ENCODE measurements at regions not wholly inside any gene's neighbourhood (a gene's known extent, or its start where the extent isn't known, plus 50 kb on each side); places are given as distances from the start of the nearest gene placed in this dataset.

DNA sequence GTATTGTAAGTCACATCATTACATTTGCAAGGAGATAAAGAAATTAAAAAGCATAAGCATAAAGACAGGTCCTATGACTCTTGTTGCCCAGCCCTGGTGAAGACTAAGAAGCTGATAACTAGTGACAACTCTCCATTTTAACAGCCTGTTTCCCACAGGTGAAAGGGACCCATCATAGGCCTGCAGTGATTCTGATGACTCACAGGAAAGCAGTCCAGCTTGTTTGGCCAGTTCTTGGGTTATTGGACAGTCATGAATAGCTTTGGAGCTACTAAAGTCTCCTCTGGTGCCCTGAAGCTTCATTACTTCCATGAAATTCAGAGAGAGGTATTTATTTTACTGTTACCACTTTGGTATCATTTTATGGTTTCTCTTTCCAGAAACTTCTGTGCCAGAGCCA is 55.5 kb upstream of the DYRK2 start:
- CTCF ChIA-PET = no interaction called here
- Histone ChIP-seq H3K27me3 (replicated peaks; ENCODE audit: insufficient read depth, low read depth, low read length, poor library complexity) (no peaks in the 10 kb centered on the region), H3K4me3 (ENCODE audit: low read depth, low read length, poor library complexity, severe bottlenecking) (no peak overlapping the region), H3K4me1 (ENCODE audit: insufficient read depth, low read length, poor library complexity, severe bottlenecking) (no peaks in the 10 kb centered on the region), H3K36me3 (ENCODE audit: insufficient read depth, low read length, poor library complexity, severe bottlenecking) (no peaks in the 10 kb centered on the region), H3K27ac (ENCODE audit: low read depth, low read length, poor library complexity, severe bottlenecking) (no peak overlapping the region), H3K9me3 (ENCODE audit: low read depth, low read length, poor library complexity, severe bottlenecking) (no peaks in the 10 kb centered on the region)
- BruUV-seq (replicated peaks) = no TSS peak
- POLR2A ChIA-PET (ENCODE audit: low non-redundant PET) = no interaction called here
- TF ChIP-seq EZH2 (IDR thresholded peaks at IDR 0.05; ENCODE audit: borderline replicate concordance, low read depth, low read length, poor library complexity, severe bottlenecking) (no peak), CTCF (conservative IDR thresholded peaks at IDR 0.05; ENCODE audit: low read depth, low read length) (no peak)
- intact Hi-C loops (cut with micrococcal nuclease; ENCODE audit: unreplicated experiment) = no loop called here
- DNase-seq (ENCODE audit: low spot score) = no peak

DNA sequence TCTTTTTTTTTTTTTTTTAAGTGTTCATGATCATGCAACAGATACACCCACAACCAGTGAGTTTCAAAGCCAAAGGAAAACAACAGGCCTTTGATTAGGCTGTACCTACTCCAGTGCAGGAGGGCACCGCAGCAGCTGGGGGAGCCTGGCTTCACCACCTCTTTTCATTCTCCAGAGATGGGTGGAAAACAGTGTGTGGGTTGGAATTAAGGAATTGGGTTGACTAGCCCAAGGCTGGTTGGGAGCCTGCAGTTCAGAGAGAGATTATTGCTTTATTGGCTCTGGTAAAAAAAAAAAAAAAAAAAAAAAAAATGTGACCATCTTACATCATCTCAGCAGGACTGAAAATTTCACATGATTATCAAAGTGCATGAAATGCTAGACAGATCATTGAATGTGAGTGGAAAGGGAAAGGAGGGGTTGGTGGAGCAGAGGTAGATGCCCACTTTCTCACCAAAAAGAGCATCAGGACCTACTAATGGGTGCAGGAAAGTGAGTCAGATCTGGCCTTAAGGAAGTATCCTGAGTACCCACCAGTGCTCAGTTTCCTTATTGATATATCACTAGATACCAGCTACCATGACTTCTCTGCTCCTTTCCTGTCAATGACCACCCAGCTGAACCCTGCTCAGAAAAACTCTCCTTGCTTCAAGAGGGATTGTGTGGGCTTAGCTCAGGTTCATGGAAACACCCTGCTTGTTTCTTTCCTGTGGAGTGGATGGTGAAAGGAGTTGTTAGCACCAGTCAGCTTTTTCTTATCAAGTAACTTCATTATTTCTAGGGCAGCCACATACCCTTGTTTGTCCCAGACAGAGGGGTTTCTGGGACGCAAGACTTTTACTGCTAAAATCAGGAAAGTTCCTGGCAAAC is 54.8 kb upstream of the DYRK2 start:
- CTCF ChIA-PET = interaction anchor here (0.6 kb wide), 1 partner anchor 238 kb away, joined by 5 read pairs; no protein-coding TSS in a partner anchor
- intact Hi-C loops (cut with micrococcal nuclease; ENCODE audit: unreplicated experiment) = no loop called here
- Histone ChIP-seq H3K4me3 (ENCODE audit: low read depth, low read length, poor library complexity, severe bottlenecking) (no peak overlapping the region), H3K27ac (ENCODE audit: low read depth, low read length, poor library complexity, severe bottlenecking) (no peak overlapping the region), H3K4me1 (ENCODE audit: insufficient read depth, low read length, poor library complexity, severe bottlenecking) (no peaks in the 10 kb centered on the region), H3K36me3 (ENCODE audit: insufficient read depth, low read length, poor library complexity, severe bottlenecking) (no peaks in the 10 kb centered on the region), H3K9me3 (ENCODE audit: low read depth, low read length, poor library complexity, severe bottlenecking) (no peaks in the 10 kb centered on the region), H3K27me3 (replicated peaks; ENCODE audit: insufficient read depth, low read depth, low read length, poor library complexity) (no peaks in the 10 kb centered on the region)
- POLR2A ChIA-PET (ENCODE audit: low non-redundant PET) = no interaction called here
- no peak for DNase-seq (ENCODE audit: low spot score)
- no TSS peak for BruUV-seq (replicated peaks)
- TF ChIP-seq CTCF (conservative IDR thresholded peaks at IDR 0.05; ENCODE audit: low read depth, low read length) (no peak), EZH2 (IDR thresholded peaks at IDR 0.05; ENCODE audit: borderline replicate concordance, low read depth, low read length, poor library complexity, severe bottlenecking) (no peak)

DNA sequence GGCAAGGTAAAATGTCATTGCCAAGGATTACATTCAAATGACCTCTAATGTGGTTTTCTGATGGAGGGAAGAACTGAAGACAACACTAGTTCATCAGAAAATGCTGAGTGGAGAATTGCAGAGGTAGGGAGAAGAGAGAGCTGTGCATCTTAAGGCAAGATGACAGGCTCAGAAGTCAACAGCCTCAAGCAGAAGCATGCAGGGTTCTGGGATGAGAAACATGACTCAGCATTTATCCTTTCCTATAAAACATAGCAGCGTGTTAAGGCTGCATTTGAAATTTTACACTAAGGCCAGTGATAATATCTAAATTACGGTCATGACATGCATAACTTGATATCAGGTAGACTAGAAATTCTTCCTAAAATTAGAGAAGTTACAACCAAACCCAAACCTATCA is 53.7 kb upstream of the DYRK2 start:
- no peaks in the 10 kb centered on the region for H3K4me1 ChIP-seq (ENCODE audit: insufficient read depth, low read length, poor library complexity, severe bottlenecking)
- no peak for DNase-seq (ENCODE audit: low spot score)
- CTCF ChIA-PET = no interaction called here
- no peak overlapping the region for H3K27ac ChIP-seq (ENCODE audit: low read depth, low read length, poor library complexity, severe bottlenecking)
- H3K4me3 ChIP-seq (ENCODE audit: low read depth, low read length, poor library complexity, severe bottlenecking) = no peak overlapping the region
- no peaks in the 10 kb centered on the region for H3K9me3 ChIP-seq (ENCODE audit: low read depth, low read length, poor library complexity, severe bottlenecking)
- BruUV-seq (replicated peaks) = no TSS peak
- H3K36me3 ChIP-seq (ENCODE audit: insufficient read depth, low read length, poor library complexity, severe bottlenecking) = no peaks in the 10 kb centered on the region
- POLR2A ChIA-PET (ENCODE audit: low non-redundant PET) = no interaction called here
- H3K27me3 ChIP-seq (replicated peaks; ENCODE audit: insufficient read depth, low read depth, low read length, poor library complexity) = no peaks in the 10 kb centered on the region
- intact Hi-C loops (cut with micrococcal nuclease; ENCODE audit: unreplicated experiment) = no loop called here
- TF ChIP-seq CTCF (conservative IDR thresholded peaks at IDR 0.05; ENCODE audit: low read depth, low read length) (no peak), EZH2 (IDR thresholded peaks at IDR 0.05; ENCODE audit: borderline replicate concordance, low read depth, low read length, poor library complexity, severe bottlenecking) (no peak)

Measured in A673 (cell line).